OCI-LY3 (cell line): ENCODE measurements at regions not wholly inside any gene's neighbourhood (a gene's known extent, or its start where the extent isn't known, plus 50 kb on each side); places are given as distances from the start of the nearest gene placed in this dataset.

Experiments used
- H2AFZ ChIP-seq: fragments of 200-600, 300-600 bp; shearing (Covaris generic); 2 replicates; pipeline ENCODE4 v1.6.0; 2014; ENCODE audit warnings: antibody characterized with exemption, low read depth, low read length
- H3K27ac ChIP-seq: fragments of 200-600, 300-600 bp; sonication (generic); 2 replicates; pipeline ENCODE4 v1.5.1; 2014; ENCODE audit warnings: mild to moderate bottlenecking, low read length, moderate library complexity, mixed read lengths
- H3K27me3 ChIP-seq: fragments of 200-600, 300-600 bp; sonication (generic); 2 replicates; pipeline ENCODE4 v1.6.1; 2014; ENCODE audit warnings: low read depth, low read length, mixed read lengths
- H3K36me3 ChIP-seq: fragments of 200-600, 300-600 bp; sonication (generic); replicated peaks from 2 replicates; pipeline ENCODE3; 2014; ENCODE audit warnings: low read depth, low read length, mixed read lengths
- H3K4me1 ChIP-seq: fragments of 300-600, 200-600 bp; sonication (generic); 2 replicates; pipeline ENCODE4 v1.6.1; 2014; ENCODE audit warnings: low read length, mixed read lengths
- H3K4me2 ChIP-seq: fragments of 200-600, 300-600 bp; sonication (generic); 2 replicates; pipeline ENCODE4 v1.6.1; 2014; ENCODE audit warnings: low read length, mixed read lengths
- H3K4me3 ChIP-seq: fragments of 300-600, 200-600 bp; sonication (generic); 2 replicates; pipeline ENCODE4 v1.5.1; 2014; ENCODE audit warnings: antibody characterized with exemption, mild to moderate bottlenecking, low read length, moderate library complexity
- H3K79me2 ChIP-seq: fragments of 300-600, 200-600 bp; shearing (Covaris generic); 2 replicates; pipeline ENCODE4 v1.6.1; 2014; ENCODE audit warnings: mild to moderate bottlenecking, low read length, mixed read lengths
- H3K9ac ChIP-seq: fragments of 300-600, 200-600 bp; shearing (Covaris generic); 2 replicates; pipeline ENCODE4 v1.6.0; 2014; ENCODE audit warnings: mild to moderate bottlenecking, low read length, moderate library complexity
- H3K9me3 ChIP-seq: fragments of 200-600, 300-600 bp; shearing (Covaris generic); 2 replicates; pipeline ENCODE4 v1.6.1; 2014; ENCODE audit warnings: low read length, mixed read lengths; ENCODE audit not compliant: insufficient read depth
- H4K20me1 ChIP-seq: fragments of 200-600, 300-600 bp; sonication (generic); 2 replicates; pipeline ENCODE4 v1.6.1; 2016; ENCODE audit warnings: low read length, mixed read lengths; ENCODE audit not compliant: insufficient read depth
- EZH2phosphoT487 ChIP-seq: fragments of 200-600 bp; shearing (Covaris generic); IDR thresholded peaks from 2 replicates; pipeline ENCODE4 v1.6.1; 2018; ENCODE audit warnings: antibody characterized with exemption, mixed run types, low read depth
- TF ChIP-seq, protein P1 (sequence below): fragments of 200-600, 300-600 bp; sonication (generic); IDR thresholded peaks from 2 replicates; pipeline ENCODE4 v1.5.1; 2014; ENCODE audit warnings: antibody characterized with exemption, low read length, low read depth

DNA sequence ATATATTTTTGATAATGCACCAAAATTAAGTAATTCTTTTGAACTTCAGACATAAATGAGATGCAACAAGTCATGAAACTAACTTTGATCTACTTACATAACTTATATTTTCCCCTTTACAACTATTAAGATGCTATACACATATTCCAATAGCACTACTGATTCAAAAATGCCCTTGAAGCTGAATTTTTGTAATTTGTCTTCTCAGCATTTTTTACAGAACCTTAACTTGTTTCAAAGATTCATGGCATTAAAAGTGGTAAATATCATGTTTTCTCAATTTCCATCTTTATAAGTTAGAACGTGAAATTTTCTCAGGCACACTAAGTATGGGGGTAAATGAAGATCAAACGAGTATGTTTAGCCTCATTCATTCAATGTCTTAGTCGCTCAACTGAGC is 460.0 kb upstream of the FAM241A start:
- no peak overlapping the region for H2AFZ ChIP-seq
- H3K9me3 ChIP-seq: no peaks in the 10 kb centered on the region
- no peak overlapping the region for H3K4me2 ChIP-seq
- TF ChIP-seq EZH2phosphoT487: no peak
- TF ChIP-seq, protein P1, sequence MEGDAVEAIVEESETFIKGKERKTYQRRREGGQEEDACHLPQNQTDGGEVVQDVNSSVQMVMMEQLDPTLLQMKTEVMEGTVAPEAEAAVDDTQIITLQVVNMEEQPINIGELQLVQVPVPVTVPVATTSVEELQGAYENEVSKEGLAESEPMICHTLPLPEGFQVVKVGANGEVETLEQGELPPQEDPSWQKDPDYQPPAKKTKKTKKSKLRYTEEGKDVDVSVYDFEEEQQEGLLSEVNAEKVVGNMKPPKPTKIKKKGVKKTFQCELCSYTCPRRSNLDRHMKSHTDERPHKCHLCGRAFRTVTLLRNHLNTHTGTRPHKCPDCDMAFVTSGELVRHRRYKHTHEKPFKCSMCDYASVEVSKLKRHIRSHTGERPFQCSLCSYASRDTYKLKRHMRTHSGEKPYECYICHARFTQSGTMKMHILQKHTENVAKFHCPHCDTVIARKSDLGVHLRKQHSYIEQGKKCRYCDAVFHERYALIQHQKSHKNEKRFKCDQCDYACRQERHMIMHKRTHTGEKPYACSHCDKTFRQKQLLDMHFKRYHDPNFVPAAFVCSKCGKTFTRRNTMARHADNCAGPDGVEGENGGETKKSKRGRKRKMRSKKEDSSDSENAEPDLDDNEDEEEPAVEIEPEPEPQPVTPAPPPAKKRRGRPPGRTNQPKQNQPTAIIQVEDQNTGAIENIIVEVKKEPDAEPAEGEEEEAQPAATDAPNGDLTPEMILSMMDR: no peak
- no peaks in the 10 kb centered on the region for H3K4me1 ChIP-seq
- no peaks in the 10 kb centered on the region for H3K27me3 ChIP-seq
- H3K27ac ChIP-seq: no peak overlapping the region
- no peak overlapping the region for H3K9ac ChIP-seq
- H3K4me3 ChIP-seq: no peak overlapping the region
- H4K20me1 ChIP-seq: no peaks in the 10 kb centered on the region
- H3K36me3 ChIP-seq: no peaks in the 10 kb centered on the region
- no peaks in the 10 kb centered on the region for H3K79me2 ChIP-seq

DNA sequence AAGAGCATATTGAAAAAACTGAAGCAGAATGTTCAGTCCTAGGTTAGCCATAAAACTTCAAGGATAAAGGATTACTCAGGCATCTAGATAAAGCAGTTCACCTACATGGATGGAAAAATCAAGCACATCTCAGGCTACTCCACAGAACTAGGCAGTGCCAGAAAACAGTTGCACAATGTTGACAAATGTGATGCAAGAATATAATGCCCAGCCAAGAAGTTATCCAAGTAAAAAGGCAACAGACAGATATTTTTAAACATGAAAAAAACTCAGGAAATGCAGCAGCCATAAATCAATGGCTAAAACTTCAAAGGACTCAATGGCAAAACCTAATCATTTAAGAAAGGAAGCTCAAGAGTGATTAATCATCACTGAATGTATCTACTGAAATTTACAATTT is 456.0 kb upstream of the FAM241A start:
- Histone ChIP-seq H3K4me2 (no peak overlapping the region), H3K4me3 (no peak overlapping the region), H3K4me1 (no peaks in the 10 kb centered on the region), H3K27me3 (no peaks in the 10 kb centered on the region), H4K20me1 (no peaks in the 10 kb centered on the region), H3K79me2 (no peaks in the 10 kb centered on the region), H3K9me3 (no peaks in the 10 kb centered on the region), H3K9ac (no peak overlapping the region), H3K27ac (no peak overlapping the region), H3K36me3 (no peaks in the 10 kb centered on the region), H2AFZ (no peak overlapping the region)
- no peak for TF ChIP-seq EZH2phosphoT487
- TF ChIP-seq, protein P1: no peak

DNA sequence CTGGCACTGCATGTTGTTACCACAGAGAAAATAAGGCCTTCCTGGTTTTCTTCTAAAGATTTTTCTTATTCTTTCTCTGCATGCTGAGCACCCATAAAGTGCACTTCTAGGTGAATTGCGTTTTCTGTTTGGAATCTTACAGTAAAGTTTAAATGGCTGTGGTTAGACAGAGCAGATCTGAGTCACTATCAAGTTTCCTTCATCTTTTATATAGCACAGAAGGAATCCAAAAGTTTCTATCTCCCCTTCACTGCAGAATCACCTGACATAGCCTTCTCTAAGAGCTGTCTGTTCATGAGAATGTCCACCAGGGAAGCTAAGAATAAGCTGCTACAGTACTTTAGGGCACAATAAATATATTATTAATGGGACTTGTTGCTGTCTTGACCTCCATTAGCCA is 455.5 kb upstream of the FAM241A start:
- no peak overlapping the region for H2AFZ ChIP-seq
- no peaks in the 10 kb centered on the region for H3K4me1 ChIP-seq
- no peaks in the 10 kb centered on the region for H3K9me3 ChIP-seq
- H3K79me2 ChIP-seq: no peaks in the 10 kb centered on the region
- H4K20me1 ChIP-seq: no peaks in the 10 kb centered on the region
- no peak overlapping the region for H3K9ac ChIP-seq
- H3K36me3 ChIP-seq: no peaks in the 10 kb centered on the region
- no peak for TF ChIP-seq EZH2phosphoT487
- TF ChIP-seq, protein P1: no peak
- no peak overlapping the region for H3K4me2 ChIP-seq
- H3K27me3 ChIP-seq: no peaks in the 10 kb centered on the region
- H3K4me3 ChIP-seq: no peak overlapping the region
- no peak overlapping the region for H3K27ac ChIP-seq

DNA sequence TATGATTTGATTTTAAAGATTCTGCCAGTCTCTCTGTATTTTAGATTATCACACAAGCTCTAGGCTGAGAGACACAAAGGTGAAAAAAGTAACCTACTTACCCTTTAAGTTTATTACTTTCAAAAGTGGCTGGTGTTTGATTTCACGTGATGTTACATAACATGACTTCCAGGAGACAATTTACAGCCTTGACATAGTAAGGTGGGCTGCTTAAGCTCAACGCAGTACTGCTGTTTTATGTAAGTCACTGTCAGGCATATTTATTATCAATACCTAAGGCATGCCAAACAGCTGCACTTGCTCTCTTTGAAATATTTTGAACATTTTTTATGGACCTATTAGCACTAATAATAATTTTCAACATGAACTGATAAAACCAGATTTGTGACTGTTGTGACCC is 451.5 kb upstream of the FAM241A start:
- Histone ChIP-seq H3K9ac (no peak overlapping the region), H3K27ac (no peak overlapping the region), H3K79me2 (no peaks in the 10 kb centered on the region), H3K4me1 (peaks cover 3% of the 10 kb centered on the region; the same call in 1 of the 2 replicates), H4K20me1 (no peaks in the 10 kb centered on the region), H3K4me3 (no peak overlapping the region), H3K36me3 (no peaks in the 10 kb centered on the region), H3K27me3 (no peaks in the 10 kb centered on the region), H2AFZ (no peak overlapping the region), H3K4me2 (no peak overlapping the region), H3K9me3 (no peaks in the 10 kb centered on the region)
- TF ChIP-seq, protein P1: no peak
- TF ChIP-seq EZH2phosphoT487: no peak
